Glutamatergic neuron (in vitro differentiated cells): ENCODE measurements at regions not wholly inside any gene's neighbourhood (a gene's known extent, or its start where the extent isn't known, plus 50 kb on each side); places are given as distances from the start of the nearest gene placed in this dataset.

ENCODE experiments used
- DNase-seq: peaks from one replicate; pipeline ENCODE4 v3.0.0; 2022
- H3K27ac Mint-ChIP-seq: one replicate; pipeline ENCODE4 v1.8.0; 2020; ENCODE audit warnings: mild to moderate bottlenecking, mixed read lengths, inconsistent platforms; ENCODE audit not compliant: unreplicated experiment
- H3K27me3 Mint-ChIP-seq: one replicate; pipeline ENCODE4 v1.8.0; 2020; ENCODE audit warnings: mild to moderate bottlenecking, moderate library complexity, mixed read lengths, inconsistent platforms; ENCODE audit not compliant: unreplicated experiment
- H3K36me3 Mint-ChIP-seq: one replicate; pipeline ENCODE4 v1.8.0; 2020; ENCODE audit warnings: mild to moderate bottlenecking, mixed read lengths, inconsistent platforms; ENCODE audit not compliant: unreplicated experiment
- H3K4me1 Mint-ChIP-seq: one replicate; pipeline ENCODE4 v1.8.0; 2020; ENCODE audit warnings: mild to moderate bottlenecking, low read depth, mixed read lengths, inconsistent platforms; ENCODE audit not compliant: unreplicated experiment
- H3K4me3 Mint-ChIP-seq: one replicate; pipeline ENCODE4 v1.8.0; 2020; ENCODE audit warnings: mild to moderate bottlenecking, mixed read lengths, inconsistent platforms; ENCODE audit not compliant: unreplicated experiment
- H3K9me3 Mint-ChIP-seq: one replicate; pipeline ENCODE4 v1.8.0; 2020; ENCODE audit warnings: mild to moderate bottlenecking, moderate library complexity, mixed read lengths, inconsistent platforms; ENCODE audit not compliant: unreplicated experiment
- TF ChIP-seq, protein P1 (sequence below): fragments of 200-600 bp; sonication (generic); IDR thresholded peaks from one replicate; pipeline ENCODE4 v1.5.0; 2021; ENCODE audit not compliant: partially characterized antibody, unreplicated experiment

DNA sequence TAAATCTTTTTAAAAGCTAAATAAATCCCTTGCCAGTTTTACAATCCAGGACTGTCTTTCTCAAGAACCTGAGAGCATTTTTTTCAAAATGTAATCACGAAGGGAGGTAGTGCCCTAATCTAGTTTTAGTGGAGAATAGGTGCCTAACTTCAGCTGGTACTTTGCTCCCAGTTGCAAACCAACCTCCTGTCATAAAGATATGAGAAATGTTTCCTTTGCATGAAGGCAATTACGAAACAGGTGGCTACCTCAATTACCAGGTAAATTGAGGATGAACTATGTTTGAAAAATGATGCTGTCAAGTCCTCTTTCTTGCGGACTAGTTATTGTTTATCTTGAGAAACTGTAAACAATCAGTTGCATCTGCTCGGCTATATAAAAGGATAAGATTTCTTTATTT is 437.9 kb downstream of the DAD1 start:
- TF ChIP-seq, protein P1, sequence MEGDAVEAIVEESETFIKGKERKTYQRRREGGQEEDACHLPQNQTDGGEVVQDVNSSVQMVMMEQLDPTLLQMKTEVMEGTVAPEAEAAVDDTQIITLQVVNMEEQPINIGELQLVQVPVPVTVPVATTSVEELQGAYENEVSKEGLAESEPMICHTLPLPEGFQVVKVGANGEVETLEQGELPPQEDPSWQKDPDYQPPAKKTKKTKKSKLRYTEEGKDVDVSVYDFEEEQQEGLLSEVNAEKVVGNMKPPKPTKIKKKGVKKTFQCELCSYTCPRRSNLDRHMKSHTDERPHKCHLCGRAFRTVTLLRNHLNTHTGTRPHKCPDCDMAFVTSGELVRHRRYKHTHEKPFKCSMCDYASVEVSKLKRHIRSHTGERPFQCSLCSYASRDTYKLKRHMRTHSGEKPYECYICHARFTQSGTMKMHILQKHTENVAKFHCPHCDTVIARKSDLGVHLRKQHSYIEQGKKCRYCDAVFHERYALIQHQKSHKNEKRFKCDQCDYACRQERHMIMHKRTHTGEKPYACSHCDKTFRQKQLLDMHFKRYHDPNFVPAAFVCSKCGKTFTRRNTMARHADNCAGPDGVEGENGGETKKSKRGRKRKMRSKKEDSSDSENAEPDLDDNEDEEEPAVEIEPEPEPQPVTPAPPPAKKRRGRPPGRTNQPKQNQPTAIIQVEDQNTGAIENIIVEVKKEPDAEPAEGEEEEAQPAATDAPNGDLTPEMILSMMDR: no peak
- Mint-ChIP-seq H3K4me3 (no peak overlapping the region), H3K27me3 (peaks cover 4% of the 10 kb centered on the region), H3K9me3 (peaks cover 3% of the 10 kb centered on the region), H3K4me1 (no peaks in the 10 kb centered on the region), H3K36me3 (peaks cover 12% of the 10 kb centered on the region), H3K27ac (no peak overlapping the region)
- no peak for DNase-seq

DNA sequence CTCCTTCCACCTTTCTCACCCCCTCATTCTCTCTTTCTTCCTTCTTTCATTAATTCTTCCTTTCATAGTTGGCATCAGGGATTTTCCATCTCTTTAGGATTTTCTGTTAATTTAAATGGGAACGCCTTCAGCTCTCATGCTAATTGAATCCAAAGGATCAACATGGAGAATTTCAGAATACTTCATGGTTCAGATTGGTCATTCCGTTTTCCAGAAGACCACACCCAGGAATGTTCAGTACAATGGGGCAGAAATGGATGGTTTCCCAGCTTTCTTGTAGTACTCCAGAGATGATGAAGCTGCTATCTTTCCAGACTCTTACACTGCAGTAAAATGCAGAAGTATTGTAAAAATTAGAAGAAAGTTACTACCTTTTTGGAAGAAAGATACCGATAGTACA is 440.0 kb downstream of the DAD1 start:
- H3K4me3 Mint-ChIP-seq: no peak overlapping the region
- peaks cover 12% of the 10 kb centered on the region for H3K36me3 Mint-ChIP-seq
- H3K9me3 Mint-ChIP-seq: peaks cover 3% of the 10 kb centered on the region
- no peaks in the 10 kb centered on the region for H3K4me1 Mint-ChIP-seq
- TF ChIP-seq, protein P1: no peak
- DNase-seq: no peak
- H3K27me3 Mint-ChIP-seq: peaks cover 4% of the 10 kb centered on the region
- H3K27ac Mint-ChIP-seq: no peak overlapping the region

DNA sequence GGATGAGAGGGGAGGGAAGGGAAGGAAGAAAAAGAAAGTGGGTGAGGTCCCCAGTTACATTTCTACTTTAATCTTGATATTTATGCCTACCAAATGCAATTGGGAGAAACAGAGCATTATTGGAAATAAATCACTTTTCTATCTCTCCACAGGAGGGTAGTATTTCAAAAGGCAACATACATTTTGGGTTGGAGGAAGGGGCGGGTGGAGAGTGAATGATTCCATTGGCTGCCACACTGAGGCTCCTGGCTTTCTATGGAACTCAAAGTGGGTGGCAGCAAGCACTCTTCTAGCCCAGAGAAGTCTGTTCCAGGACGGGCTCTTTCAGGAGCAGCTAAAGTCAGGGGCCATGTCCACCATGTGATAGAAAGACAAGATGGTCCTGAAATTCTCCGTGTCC is 441.3 kb downstream of the DAD1 start:
- Mint-ChIP-seq H3K4me1 (no peaks in the 10 kb centered on the region), H3K27me3 (peaks cover 4% of the 10 kb centered on the region), H3K9me3 (peaks cover 3% of the 10 kb centered on the region), H3K27ac (no peak overlapping the region), H3K4me3 (no peak overlapping the region), H3K36me3 (peaks cover 11% of the 10 kb centered on the region)
- TF ChIP-seq, protein P1: no peak
- no peak for DNase-seq

DNA sequence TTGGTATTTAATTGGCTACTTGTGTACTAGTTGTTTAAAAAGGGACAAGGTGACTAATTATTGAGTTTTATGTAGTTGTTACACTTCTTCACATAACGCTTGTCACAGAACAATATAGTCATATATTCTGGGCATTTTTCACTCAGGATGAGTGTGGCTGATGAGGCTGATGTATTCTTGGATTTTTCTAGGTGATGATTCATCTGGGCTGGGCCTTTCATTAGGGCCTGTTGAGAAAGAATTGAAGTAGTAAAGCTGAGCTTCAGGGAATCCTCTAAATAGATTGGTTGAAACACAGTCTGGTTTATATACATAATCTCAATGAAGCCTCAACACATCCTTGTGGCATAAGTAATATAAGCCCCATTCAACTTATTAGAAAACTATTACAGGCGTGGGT is 445.7 kb downstream of the DAD1 start:
- Mint-ChIP-seq H3K27ac (no peak overlapping the region), H3K27me3 (no peaks in the 10 kb centered on the region)

DNA sequence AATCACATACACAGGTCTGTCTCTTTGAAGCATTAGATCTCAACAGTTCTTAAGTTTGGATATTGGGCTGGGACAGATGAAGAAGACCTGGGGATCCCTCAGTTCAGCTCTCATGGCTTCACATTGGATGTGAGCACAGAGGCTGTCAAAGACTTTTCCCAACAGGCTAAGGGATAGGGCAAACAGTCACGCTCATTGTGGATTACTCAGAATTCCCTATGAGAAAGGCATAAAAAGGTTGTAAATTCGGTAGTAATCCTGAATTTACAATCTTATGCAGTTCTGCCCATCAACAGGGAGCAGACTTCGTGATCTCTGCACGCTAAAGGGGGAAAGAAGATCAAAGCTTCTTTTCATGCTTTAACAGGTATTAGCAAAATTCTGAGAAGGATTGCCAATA is 448.4 kb downstream of the DAD1 start:
- Mint-ChIP-seq H3K4me1 (no peaks in the 10 kb centered on the region), H3K27me3 (no peaks in the 10 kb centered on the region), H3K9me3 (no peaks in the 10 kb centered on the region)

More for the DNA sequence above, 445.7 kb downstream of the DAD1 start:
- H3K4me1 Mint-ChIP-seq: no peaks in the 10 kb centered on the region
- H3K9me3 Mint-ChIP-seq: no peaks in the 10 kb centered on the region
- TF ChIP-seq, protein P1: no peak
- no peaks in the 10 kb centered on the region for H3K36me3 Mint-ChIP-seq
- no peak overlapping the region for H3K4me3 Mint-ChIP-seq
- DNase-seq: no peak

More for the DNA sequence above, 448.4 kb downstream of the DAD1 start:
- no peak overlapping the region for H3K27ac Mint-ChIP-seq
- H3K36me3 Mint-ChIP-seq: no peaks in the 10 kb centered on the region
- H3K4me3 Mint-ChIP-seq: no peak overlapping the region
- no peak for DNase-seq
- TF ChIP-seq, protein P1: no peak
